Fibroblast of the aortic adventitia (primary cell): ENCODE measurements at regions not wholly inside any gene's neighbourhood (a gene's known extent, or its start where the extent isn't known, plus 50 kb on each side); places are given as distances from the start of the nearest gene placed in this dataset.

Experiments used
- DNase-seq: peaks from one replicate; pipeline ENCODE4 v3.0.0-alpha.2; 2010; ENCODE audit warnings: low read depth
- H3K4me3 ChIP-seq: 2 replicates; pipeline ENCODE4 v1.5.1; 2011; ENCODE audit warnings: low read depth, mild to moderate bottlenecking, control low read depth, low read length, moderate library complexity
- TF ChIP-seq, protein P1 (sequence below): IDR thresholded peaks from 2 replicates; pipeline ENCODE4 v1.5.1; 2011; ENCODE audit warnings: mild to moderate bottlenecking, low read length, control low read depth, inconsistent platforms; ENCODE audit not compliant: insufficient read depth

DNA sequence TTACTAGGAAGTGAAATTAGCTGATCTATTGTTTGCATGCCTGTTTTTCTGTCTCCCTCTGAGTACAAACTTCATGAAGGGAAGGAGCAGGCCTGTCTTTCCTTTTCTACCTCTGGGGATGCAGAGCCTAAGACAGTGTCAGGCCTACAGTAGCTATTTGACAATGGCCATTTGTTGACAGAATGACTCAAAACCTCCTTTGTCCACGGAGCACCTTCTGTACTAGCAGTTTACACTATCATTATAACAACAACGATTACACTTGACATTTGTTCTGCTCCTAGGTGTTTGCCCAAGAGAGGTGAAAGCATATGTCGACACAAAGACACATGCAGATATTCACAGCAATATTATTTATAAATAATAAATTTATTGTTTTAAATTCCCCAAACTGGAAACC lies 132.3 kb upstream of the IRX3 start:
- DNase-seq = no peak
- H3K4me3 ChIP-seq = no peak overlapping the region
- TF ChIP-seq, protein P1, sequence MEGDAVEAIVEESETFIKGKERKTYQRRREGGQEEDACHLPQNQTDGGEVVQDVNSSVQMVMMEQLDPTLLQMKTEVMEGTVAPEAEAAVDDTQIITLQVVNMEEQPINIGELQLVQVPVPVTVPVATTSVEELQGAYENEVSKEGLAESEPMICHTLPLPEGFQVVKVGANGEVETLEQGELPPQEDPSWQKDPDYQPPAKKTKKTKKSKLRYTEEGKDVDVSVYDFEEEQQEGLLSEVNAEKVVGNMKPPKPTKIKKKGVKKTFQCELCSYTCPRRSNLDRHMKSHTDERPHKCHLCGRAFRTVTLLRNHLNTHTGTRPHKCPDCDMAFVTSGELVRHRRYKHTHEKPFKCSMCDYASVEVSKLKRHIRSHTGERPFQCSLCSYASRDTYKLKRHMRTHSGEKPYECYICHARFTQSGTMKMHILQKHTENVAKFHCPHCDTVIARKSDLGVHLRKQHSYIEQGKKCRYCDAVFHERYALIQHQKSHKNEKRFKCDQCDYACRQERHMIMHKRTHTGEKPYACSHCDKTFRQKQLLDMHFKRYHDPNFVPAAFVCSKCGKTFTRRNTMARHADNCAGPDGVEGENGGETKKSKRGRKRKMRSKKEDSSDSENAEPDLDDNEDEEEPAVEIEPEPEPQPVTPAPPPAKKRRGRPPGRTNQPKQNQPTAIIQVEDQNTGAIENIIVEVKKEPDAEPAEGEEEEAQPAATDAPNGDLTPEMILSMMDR = no peak

DNA sequence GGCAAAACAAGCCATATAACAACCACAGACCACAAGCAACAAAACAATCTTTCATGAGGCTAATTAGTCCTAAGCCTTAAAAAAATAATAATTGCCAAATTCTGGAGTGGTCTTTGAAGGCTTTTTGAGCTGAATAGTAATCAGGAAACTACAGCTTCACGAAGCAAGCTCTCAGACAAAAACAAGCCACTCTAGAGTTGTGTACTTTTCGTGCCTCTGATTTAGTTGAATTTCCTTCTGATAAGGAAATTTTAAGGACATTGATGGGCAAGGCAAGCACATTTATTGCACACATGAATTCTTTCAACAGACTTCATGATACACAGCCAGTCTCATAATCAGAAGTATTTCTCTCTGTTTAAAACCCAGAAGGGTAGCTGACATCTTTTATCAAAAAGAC lies 130.8 kb upstream of the IRX3 start:
- H3K4me3 ChIP-seq = no peak overlapping the region
- TF ChIP-seq, protein P1 = no peak
- no peak for DNase-seq

DNA sequence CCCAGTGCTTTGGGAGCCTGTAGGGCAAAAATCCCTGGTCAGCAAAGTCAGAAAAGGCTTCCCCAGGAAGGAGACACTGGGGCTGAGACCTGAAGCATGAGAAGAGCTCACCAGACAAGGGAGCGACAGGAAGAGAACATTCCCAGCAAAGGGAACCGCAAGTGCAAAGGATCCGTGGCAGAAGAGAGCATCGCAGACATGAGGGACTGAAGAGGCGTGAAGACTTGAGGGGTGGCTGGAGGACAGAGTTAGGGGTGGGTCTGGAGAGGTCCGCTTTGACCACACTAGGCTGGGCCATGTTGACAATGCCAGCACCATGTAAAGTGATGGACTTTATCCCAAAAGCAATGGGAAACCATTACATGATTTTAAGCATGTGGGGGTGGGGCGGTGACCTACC lies 128.1 kb upstream of the IRX3 start:
- H3K4me3 ChIP-seq = no peak overlapping the region
- no peak for DNase-seq
- TF ChIP-seq, protein P1 = no peak

DNA sequence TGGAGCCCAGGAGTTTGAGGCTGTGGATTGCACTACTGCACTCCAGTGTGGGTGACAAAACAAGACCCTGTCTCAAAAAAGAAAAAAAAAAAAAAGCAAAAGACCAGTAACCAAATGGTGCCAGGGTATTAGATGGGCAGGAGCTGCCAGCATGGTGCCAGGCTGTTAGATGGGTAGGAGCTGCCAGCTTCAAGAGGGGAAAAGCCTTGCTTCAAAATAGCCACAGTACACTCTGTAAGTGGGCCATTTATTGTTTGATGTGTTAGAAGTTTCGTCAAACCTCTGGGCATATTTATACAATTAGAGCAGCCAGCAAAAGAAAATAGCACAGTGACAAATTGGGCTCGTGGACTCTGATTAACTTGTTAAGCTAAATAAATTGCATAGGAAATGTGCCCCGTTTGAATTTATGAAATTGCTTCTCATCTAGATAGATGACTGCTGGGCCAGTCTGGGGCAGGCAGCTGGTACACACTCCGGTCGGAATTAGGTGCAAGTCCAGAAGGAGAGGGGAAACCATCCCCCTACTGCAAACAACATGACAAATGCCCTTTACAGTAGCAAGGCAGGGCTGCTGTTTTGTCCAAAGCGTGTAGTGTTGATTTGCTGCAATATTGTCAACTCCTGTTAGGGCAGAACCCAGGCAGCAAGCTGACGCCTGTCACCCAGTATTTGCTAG lies 126.3 kb upstream of the IRX3 start:
- no peak for DNase-seq
- TF ChIP-seq, protein P1 = no peak
- no peak overlapping the region for H3K4me3 ChIP-seq

DNA sequence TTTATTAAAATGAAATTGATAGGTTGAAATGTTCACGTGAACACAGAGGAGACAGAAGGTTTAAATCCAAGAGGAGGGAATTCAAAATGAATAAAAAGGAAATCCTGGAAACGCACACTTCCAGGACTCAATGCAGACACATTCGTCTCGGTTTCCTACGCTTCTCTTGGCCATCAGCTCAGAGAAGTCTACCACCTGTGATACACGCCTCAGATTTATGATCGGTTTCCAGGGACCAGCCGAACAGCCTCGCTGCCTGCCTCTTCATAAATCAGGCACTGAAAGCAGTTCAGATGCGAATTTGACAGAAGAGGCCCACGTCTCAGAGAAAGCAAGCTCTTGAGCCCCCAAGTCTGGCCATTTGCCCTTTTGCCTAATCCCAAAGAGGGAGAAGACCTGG lies 125.5 kb upstream of the IRX3 start:
- TF ChIP-seq, protein P1 = no peak
- no peak overlapping the region for H3K4me3 ChIP-seq
- DNase-seq = no peak

DNA sequence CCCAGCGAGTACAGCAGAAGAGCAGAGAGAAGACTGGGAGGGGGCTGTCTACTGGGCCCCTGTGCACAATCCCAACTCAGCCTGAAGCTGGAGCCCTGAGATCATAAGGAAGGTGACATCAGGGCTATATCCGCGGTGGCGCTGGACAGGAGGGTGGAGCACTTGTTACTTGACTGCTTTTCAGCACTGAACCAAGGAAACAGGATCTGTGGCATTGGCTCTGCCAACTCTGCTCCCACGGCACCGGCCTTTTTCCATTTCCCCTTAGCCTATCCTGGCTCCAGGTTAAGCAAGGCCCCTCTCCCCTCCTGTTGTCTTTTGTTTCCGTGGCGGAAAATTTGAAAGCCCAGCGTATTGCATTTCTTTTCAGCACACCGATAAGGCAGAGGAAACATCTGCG lies 125.0 kb upstream of the IRX3 start:
- no peak for DNase-seq
- TF ChIP-seq, protein P1 = no peak
- H3K4me3 ChIP-seq = no peak overlapping the region

DNA sequence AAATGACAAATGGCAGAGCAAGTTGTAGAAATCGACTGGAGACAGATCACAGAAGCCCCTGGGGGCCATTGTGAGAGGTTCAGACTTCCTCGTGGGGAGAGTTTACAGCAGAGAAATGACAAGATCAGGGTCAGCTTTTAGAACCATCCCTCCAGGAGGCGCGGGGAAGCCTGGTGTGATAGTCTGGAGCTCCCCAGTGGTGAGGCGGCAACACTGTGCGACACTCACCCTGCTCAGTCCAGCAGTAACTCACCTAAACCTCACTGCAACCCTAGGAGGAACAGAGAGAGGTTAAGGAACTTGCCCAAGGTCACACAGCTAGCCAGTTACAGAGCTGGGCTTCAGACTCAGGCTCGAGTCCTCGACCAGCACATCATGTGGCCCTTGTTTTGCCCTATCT lies 123.4 kb upstream of the IRX3 start:
- TF ChIP-seq, protein P1 = no peak
- no peak overlapping the region for H3K4me3 ChIP-seq
- DNase-seq = no peak
